ENCODE measurements at regions not wholly inside any gene's neighbourhood (a gene's known extent, or its start where the extent isn't known, plus 50 kb on each side); places are given as distances from the start of the nearest gene placed in this dataset.

DNA sequence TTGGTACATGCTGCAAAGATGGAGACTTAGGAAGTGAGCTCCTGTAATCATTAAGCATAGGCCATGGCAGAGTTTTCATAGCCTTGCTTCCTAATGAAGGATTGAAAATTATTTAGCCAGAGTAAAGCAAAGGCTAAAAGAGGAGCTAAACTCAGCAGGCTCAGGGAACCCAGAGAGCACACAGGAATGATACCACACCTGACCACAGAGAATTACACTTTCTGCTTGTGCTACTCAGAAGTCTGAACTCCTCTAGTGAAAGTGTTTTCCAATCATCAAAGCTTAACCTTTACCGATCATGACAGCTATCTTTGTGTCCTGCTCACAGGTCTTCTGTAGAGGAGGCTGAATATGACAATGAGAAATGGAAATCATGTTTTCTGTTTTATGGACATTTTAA, 347.7 kb downstream of the OTUD1 start:
- H2BK5ac ChIP-seq (ENCODE audit: low read depth, low read length): no peak overlapping the region
- no peak overlapping the region for H4K91ac ChIP-seq (replicated peaks; ENCODE audit: insufficient read length, low read length)
- H2BK12ac ChIP-seq (ENCODE audit: low read depth, low read length): no peak overlapping the region
- no peak overlapping the region for H4K8ac ChIP-seq (ENCODE audit: extremely low read depth, insufficient read depth, low read length)
- no peak overlapping the region for H3K18ac ChIP-seq (ENCODE audit: extremely low read depth, low read length)
- H4K20me1 ChIP-seq (replicated peaks in 1 of 2; ENCODE audit: control insufficient read depth in 1 of 2, insufficient read depth in 2 of 2, low read length in 2 of 2): no peaks in the 10 kb centered on the region
- no peak overlapping the region for H3K14ac ChIP-seq (ENCODE audit: insufficient read length)
- no peak overlapping the region for H3K23ac ChIP-seq (ENCODE audit: insufficient read length)
- H3K4ac ChIP-seq (replicated peaks; ENCODE audit: insufficient read length, low read depth, low read length): no peak overlapping the region
- H2BK120ac ChIP-seq (replicated peaks; ENCODE audit: low read depth, low read length): no peak overlapping the region
- WGBS, 2 experiments (ENCODE audit: extremely low coverage in 1 of 2, insufficient coverage in 1 of 2, insufficient read length in 1 of 2, insufficient replicate concordance in 2 of 2, low coverage in 1 of 2, low lambda C conversion rate in 2 of 2, missing lambda C conversion rate in 1 of 2): 100% methylated on average over 1 of the region's 1 CpG; no CpG with 5 or more reads in 1 of the 2 experiments
- no peak overlapping the region for H2BK20ac ChIP-seq (ENCODE audit: low read length)
- no peaks in the 10 kb centered on the region for H3K9me3 ChIP-seq (ENCODE audit: insufficient read depth in 2 of 2, low read depth in 1 of 2, low read length in 1 of 2)
- no peak overlapping the region for H2AK5ac ChIP-seq (ENCODE audit: low read depth, low read length)
- FAIRE-seq (no peak), DNase-seq (ENCODE audit: low read depth in 1 of 2, low spot score in 2 of 2) (no peak)
- H3K27me3 ChIP-seq (replicated peaks in 1 of 4; ENCODE audit: control insufficient read depth in 3 of 4, extremely low read depth in 1 of 4, insufficient read depth in 3 of 4, low read length in 3 of 4): no peaks in the 10 kb centered on the region
- no peak overlapping the region for H4K5ac ChIP-seq (ENCODE audit: insufficient read length, low read depth, low read length)
- H3K4me1 ChIP-seq (replicated peaks in 1 of 4; ENCODE audit: control insufficient read depth in 3 of 4, insufficient read depth in 4 of 4, low read length in 3 of 4): peaks cover 0 to 4% (median 0%) of the 10 kb centered on the region in 4 experiments; a peak in 1 of 7 replicates
- H3K79me1 ChIP-seq (ENCODE audit: low read depth, low read length): no peaks in the 10 kb centered on the region
- H3K36me3 ChIP-seq (ENCODE audit: control insufficient read depth in 2 of 4, insufficient read depth in 4 of 4, low read length in 3 of 4): no peaks in the 10 kb centered on the region
- H2BK15ac ChIP-seq (ENCODE audit: low read length): no peak overlapping the region
- H3K4me2 ChIP-seq (ENCODE audit: insufficient read depth in 1 of 2, low read depth in 2 of 2, low read length in 2 of 2): no peak overlapping the region
- no peaks in the 10 kb centered on the region for H3K79me2 ChIP-seq (ENCODE audit: control insufficient read depth in 1 of 2, insufficient read depth in 2 of 2, low read length in 2 of 2)
- no peak overlapping the region for H3K56ac ChIP-seq (replicated peaks; ENCODE audit: insufficient read length, low read depth, low read length)
- POLR2A ChIA-PET (ENCODE audit: partially characterized antibody): no interaction called here
- no peaks in the 10 kb centered on the region for H3K23me2 ChIP-seq (ENCODE audit: low read depth, low read length)
- H3K9ac ChIP-seq (replicated peaks in 1 of 4; ENCODE audit: extremely low read depth in 1 of 4, low read depth in 3 of 4, low read length in 3 of 4): no peak overlapping the region
- no peak overlapping the region for H3K4me3 ChIP-seq (ENCODE audit: extremely low read depth in 1 of 4, insufficient read depth in 2 of 4, low read depth in 3 of 4, low read length in 4 of 4)
- no peak overlapping the region for H3K27ac ChIP-seq (ENCODE audit: low read depth, low read length)
- H2AFZ ChIP-seq (ENCODE audit: low read length): no peak overlapping the region
- CTCF ChIA-PET (ENCODE audit: partially characterized antibody): interaction anchor here (0.7 to 1.0 kb wide), 2 partner anchors 73 to 270 kb away, joined by 3 to 4 read pairs; no protein-coding TSS in a partner anchor
- no peak for TF ChIP-seq SIX5 (IDR thresholded peaks at IDR 0.05; ENCODE audit: low read depth, low read length)
- no peak for TF ChIP-seq BRCA1 (IDR thresholded peaks at IDR 0.05; ENCODE audit: low read depth, low read length)
- TF ChIP-seq SAP30 (IDR thresholded peaks at IDR 0.05; ENCODE audit: insufficient read depth, insufficient replicate concordance, low read length): no peak
- no peak for TF ChIP-seq CREB1 (IDR thresholded peaks at IDR 0.05)
- TF ChIP-seq NANOG (IDR thresholded peaks at IDR 0.05; ENCODE audit: insufficient read depth, low read depth, low read length, poor library complexity, severe bottlenecking): no peak
- no peak for TF ChIP-seq ASH2L (IDR thresholded peaks at IDR 0.05; ENCODE audit: low read length)
- no peak for TF ChIP-seq KDM4A (IDR thresholded peaks at IDR 0.05; ENCODE audit: low read depth, low read length, severe bottlenecking)
- no peak for TF ChIP-seq TCF12 (IDR thresholded peaks at IDR 0.05; ENCODE audit: low read depth, low read length)
- no peak for TF ChIP-seq JUN (IDR thresholded peaks at IDR 0.05; ENCODE audit: low read depth, low read length)
- no peak for TF ChIP-seq CBX5 (IDR thresholded peaks at IDR 0.05; ENCODE audit: low read depth, low read length)
- no peak for TF ChIP-seq RNF2 (IDR thresholded peaks at IDR 0.05; ENCODE audit: borderline replicate concordance, low read depth, low read length, missing control alignments, poor library complexity, severe bottlenecking)
- TF ChIP-seq CHD2 (IDR thresholded peaks at IDR 0.05; ENCODE audit: low read length): no peak
- TF ChIP-seq NRF1 (IDR thresholded peaks at IDR 0.05; ENCODE audit: low read depth, low read length): no peak
- TF ChIP-seq SIRT6 (IDR thresholded peaks at IDR 0.05; ENCODE audit: low read length): no peak
- no peak for TF ChIP-seq TAF7 (optimal IDR thresholded peaks at IDR 0.05; ENCODE audit: borderline replicate concordance, low read depth, low read length)
